GM21737 (cell line): ENCODE measurements at regions not wholly inside any gene's neighbourhood (a gene's known extent, or its start where the extent isn't known, plus 50 kb on each side); places are given as distances from the start of the nearest gene placed in this dataset.

Experiments used
- ATAC-seq: cut with Tn5 transposase; IDR thresholded peaks from one replicate; pipeline ENCODE4 v1.9.1; 2021; ENCODE audit warnings: mild to moderate bottlenecking, moderate library complexity; ENCODE audit not compliant: unreplicated experiment

GRCh38 chr5:38207343-38207742 is 51.0 kb upstream of the EGFLAM start:
- ATAC-seq, result no peak

GRCh38 chr5:38202741-38203140 is 55.6 kb upstream of the EGFLAM start:
- ATAC-seq, result no peak

DNA sequence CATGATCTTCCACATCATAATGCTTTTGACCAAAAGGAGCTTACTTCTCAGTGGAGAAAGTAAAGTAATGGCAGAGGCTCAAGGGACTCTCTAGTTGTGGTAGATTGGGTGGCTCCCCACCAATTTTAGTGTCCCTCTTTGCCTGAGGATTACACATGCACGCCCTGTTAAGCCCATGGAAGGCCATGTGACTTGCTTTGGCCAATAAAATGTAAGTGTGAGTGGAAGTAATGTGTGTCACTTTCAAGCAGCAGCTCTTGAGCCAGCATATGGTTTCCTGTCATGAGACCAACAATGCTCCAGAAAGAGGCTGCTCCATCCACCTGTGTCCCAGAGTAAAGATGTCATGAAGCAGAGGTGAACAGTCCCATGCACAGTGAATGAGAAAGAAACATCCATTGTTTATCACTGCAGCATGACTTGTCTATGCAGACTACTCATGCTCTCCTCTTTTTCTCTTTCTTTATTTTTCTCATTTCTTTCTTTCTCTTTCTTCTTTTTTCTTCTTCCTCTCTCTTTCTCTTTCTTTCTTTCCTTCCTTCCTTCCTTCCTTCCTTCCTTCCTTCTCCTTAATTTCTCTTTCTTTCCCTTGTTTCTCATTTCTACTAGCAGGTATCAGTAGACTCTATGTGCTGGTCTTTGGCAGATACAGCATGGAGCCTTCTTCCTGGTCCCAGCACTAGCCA is 57.3 kb upstream of the EGFLAM start:
- no peak for ATAC-seq

DNA sequence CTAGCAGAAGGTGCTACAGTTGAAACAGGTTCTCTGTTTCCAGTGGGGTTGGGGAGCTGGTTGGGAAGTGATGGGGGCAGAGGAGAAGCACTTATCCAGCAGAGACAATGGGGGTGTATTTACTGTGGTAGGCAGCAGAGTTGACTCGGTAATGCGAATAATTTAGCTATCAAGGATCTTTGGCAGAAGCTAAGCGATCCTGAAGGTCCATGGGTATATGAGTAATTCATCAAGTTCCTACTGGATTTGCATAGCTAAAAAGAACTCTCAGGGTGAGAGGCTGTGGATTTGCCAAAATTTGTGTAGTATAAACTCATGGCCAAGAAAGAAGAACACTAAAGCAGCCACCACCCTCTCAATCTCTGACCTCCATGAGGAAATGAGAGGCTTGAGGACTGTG is 61.2 kb upstream of the EGFLAM start:
- no peak for ATAC-seq

DNA sequence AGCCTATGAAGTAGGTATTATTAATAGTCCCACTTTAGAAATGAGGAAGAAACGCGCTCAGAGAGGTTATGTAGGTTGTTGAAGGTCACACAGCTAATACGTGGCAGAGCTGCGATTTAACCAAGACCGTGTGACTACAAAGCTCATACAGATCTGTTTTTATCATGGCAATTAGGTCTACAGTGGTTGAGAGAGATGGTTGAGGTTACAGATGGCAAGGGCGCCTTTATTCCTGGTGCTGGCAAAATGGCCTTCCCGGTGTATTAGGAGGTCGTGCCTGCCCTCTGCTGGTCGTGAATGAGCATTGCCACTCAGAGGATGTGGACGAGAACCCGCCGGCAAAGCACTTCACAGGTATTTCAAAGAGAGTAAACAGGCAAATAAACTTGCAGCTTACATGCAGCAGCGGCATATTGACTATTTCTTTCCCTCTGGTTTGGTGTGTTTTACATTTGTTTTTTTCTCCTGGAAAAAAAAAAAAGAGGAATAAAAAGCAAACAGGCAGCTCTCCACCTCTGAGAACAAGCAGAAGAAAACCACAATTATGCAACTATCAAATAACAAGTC is 65.3 kb upstream of the EGFLAM start:
- peak; percentile 55 for ATAC-seq

- ATAC-seq, result no peak
Measured at GRCh38 chr5:38191693-38192092, 66.7 kb upstream of the EGFLAM start.

GRCh38 chr5:38190111-38190510 is 68.2 kb upstream of the EGFLAM start:
- no peak for ATAC-seq

GRCh38 chr5:38189081-38189504 is 69.3 kb upstream of the EGFLAM start:
- ATAC-seq, result no peak

GRCh38 chr5:38188591-38188990 is 69.8 kb upstream of the EGFLAM start:
- ATAC-seq, result no peak

DNA sequence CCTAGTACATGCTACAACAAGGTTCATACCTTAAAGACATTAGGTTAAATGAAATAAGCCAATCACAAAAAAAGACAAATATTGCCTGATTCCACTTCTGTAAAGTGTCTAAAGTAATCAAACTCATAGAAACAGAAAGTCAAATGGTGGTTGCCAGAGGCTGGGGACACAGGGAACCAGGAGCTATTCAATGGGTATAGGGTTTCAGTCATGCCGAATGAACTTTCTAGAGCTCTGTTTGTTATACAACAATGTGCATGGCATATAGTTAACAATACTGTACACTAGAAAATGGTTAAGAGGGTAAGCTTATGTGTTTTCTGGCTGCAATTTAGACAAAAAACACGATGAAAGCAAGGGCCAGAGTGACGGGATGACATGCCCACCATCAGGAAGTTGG is 70.8 kb upstream of the EGFLAM start:
- no peak for ATAC-seq

DNA sequence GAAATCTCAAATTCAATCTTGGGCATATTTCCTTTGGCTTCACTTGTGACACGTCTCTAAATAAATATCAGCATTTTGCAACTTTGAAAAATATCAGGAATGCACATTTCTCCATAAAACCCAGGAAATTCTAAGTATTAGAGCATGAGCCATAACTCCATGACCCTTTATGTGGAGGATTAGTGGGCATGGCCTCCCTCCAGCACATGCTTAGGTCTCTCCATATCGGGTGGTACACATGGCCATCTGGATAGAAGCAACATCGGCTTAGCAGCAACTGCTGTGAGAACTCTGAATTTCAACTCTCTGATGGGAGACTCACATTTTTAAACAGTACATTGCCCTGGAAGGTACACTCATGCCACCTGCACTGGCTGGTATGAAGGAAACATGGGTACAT is 73.7 kb upstream of the EGFLAM start:
- ATAC-seq, result no peak

DNA sequence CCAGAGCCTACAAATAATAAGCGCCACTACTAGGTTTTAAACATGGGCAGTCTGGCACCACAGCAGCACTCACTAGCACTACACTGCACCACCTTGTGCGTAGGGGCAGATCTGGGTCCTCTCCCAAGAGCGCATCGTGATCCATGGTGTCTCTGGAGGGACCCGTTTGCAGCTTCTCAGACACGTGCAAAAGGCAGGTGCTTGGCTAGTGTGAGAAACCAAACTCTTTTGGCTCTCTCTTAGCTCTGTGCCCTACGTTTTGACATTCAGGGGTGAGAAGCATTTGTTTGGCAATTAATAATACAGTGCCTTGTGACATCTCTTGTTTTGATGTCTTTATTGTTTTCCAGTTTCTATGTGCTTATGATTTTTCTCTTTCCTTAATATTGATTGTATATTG is 75.4 kb upstream of the EGFLAM start:
- ATAC-seq, result no peak

DNA sequence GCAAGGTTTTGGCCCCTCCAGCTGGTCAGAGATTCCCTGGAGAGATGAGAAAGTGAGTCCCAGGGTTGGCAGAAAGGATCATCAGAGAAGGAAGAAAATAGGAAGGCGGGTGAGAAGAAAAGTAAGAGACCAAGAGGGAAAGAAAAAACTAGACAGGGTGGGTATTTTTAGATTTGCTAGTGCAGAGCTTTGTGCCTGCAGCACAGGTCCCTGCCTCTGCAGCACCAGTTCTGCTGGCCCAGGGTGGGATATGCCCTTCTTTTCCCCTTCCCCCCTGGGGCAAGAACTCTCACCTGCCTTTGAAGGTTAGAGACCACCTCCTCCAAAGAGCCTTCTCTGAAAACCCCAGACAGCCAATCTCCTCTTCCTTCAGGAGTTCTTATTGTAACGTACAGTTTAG is 90.3 kb upstream of the EGFLAM start:
- no peak for ATAC-seq

DNA sequence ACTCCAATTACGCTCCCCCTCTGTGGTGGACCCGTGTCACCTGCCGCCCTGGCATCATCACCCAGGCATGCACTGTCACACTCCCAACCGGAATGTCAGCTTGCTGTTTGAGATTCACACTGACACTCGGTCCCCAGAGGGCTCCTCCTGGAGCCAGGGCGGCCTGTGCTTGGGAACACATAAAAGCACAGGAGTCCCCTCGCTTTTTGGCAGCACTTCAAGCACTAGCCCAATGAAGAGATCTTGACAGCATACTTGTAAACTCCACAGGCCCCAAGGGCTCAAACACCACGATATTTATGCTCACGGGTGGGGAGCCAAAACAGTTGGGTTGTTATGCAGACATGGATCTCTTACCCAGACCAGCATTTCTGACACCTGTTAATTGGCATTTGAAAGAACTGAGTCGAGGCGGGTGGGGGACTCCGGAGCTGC is 90.8 kb upstream of the EGFLAM start:
- ATAC-seq, result no peak

- no peak for ATAC-seq
Measured at GRCh38 chr5:38166832-38167231, 91.5 kb upstream of the EGFLAM start.

DNA sequence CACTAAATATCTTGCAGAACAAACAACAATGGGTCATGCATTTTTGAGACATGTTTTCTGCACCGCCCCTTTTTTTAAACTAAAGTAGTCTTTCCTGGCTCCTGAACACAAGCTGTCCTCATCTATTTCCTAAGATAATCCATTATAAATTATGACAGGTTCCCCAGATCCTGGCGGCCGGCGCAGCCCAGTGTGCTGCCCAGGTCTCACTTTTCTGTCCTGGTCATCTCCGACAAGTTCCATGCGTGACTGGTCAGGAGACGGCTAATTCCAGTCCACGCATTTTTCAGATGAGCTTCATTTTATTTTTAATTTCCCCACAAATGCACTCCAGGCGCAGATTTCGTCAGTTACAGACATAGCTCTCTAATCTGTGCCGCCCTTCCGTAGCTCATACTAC is 92.9 kb upstream of the EGFLAM start:
- no peak for ATAC-seq

- ATAC-seq, result no peak
Measured at GRCh38 chr5:38164776-38165399, 93.5 kb upstream of the EGFLAM start.

GRCh38 chr5:38163636-38164237 is 94.6 kb upstream of the EGFLAM start:
- ATAC-seq, result no peak

GRCh38 chr5:38162625-38163024 is 95.7 kb upstream of the EGFLAM start:
- ATAC-seq, result no peak

DNA sequence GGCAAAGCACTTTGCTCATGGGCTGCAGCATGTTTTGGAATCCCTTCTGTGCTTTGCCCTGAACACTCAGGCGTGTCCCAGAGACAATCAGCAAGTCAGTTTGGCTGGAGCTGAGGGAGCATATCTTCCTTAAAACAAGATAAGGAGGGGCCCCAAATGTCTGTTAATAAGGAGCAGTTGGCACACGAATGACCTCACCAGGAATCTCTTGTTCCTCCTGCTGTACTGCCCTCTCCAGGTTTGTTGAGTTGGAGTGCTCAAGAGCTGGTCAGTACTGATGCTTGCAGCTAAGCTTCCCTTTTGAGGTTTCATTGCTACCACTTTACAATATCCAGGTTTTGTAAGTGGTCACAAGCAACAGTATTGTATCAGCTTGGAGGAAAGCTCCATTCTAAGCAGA is 101.3 kb upstream of the EGFLAM start:
- no peak for ATAC-seq

DNA sequence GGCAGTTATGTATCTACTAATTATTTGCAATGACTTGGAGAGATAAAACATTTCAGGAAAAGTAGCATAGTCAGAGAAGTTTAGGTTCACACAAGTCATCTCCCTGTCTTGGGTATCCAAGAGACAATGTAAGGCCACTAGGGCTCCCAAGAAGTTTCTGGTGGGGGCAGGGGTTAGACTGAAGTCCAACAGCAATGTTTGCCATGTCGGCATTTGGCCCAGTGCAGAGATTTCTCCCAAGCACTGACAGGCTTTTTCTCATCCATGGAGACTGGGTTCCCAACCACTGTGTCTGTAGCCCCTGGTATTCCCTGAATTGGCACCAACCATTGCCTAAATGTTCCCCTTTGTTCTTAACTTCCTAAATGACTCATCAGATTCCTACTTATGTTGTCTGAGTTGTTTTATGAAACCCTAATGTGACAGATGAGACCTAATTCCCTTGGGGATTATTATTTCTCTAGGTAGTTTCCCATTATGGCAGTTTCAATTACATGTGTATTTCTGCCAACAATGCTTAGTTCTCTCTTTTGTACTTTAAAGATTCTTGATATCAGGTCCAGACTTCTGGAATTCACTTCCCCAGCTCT is 103.6 kb upstream of the EGFLAM start:
- ATAC-seq, result no peak

GRCh38 chr5:38151878-38152277 is 106.5 kb upstream of the EGFLAM start:
- no peak for ATAC-seq
